Sigmoid colon (tissue), 6 donors: ENCODE measurements at regions not wholly inside any gene's neighbourhood (a gene's known extent, or its start where the extent isn't known, plus 50 kb on each side); places are given as distances from the start of the nearest gene placed in this dataset.
A peak's percentile ranks its signal among the peaks of the same experiment; 100 is the strongest.

Experiments used
- DNase-seq: peaks from one replicate; pipeline ENCODE4 v3.0.0-alpha.2; 2019
- H3K27ac ChIP-seq, 4 donors: fragments of 200-600 bp; sonication (generic); one replicate each; pipeline ENCODE4 v1.5.1; 2016 to 2019; ENCODE audit warnings: mild to moderate bottlenecking in 1 of 4
- H3K27me3 ChIP-seq, 3 donors: fragments of 200-600 bp; sonication (generic); one replicate each; pipeline ENCODE4 v1.5.1; 2019; ENCODE audit warnings: mild to moderate bottlenecking in 1 of 3
- H3K36me3 ChIP-seq, 4 donors: fragments of 200-600 bp; sonication (generic); one replicate each; pipeline ENCODE4 v1.5.1; 2016 to 2019
- H3K4me1 ChIP-seq, 4 donors: fragments of 200-600 bp; sonication (generic); one replicate each; pipeline ENCODE4 v1.5.1; 2017 to 2019
- H3K4me3 ChIP-seq, 4 donors: fragments of 200-600 bp; sonication (generic); one replicate each; pipeline ENCODE4 v1.5.1; 2017 to 2019; ENCODE audit warnings: mild to moderate bottlenecking in 2 of 4, moderate library complexity in 1 of 4
- H3K9me3 ChIP-seq, 4 donors: fragments of 200-600 bp in 3 of 4; sonication (generic) in 3 of 4; one replicate each; pipeline versions ENCODE4 v1.5.1 to v1.6.1; 2013 to 2019
- EP300 ChIP-seq, 4 donors: sonication (generic); formaldehyde crosslinking; IDR thresholded peaks; one replicate each; pipeline ENCODE4 v1.6.1; 2017; ENCODE audit warnings: antibody characterized with exemption in 4 of 4
- POLR2A ChIP-seq, 2 donors: fragments of 450-650 bp; IDR thresholded peaks; one replicate each; pipeline ENCODE4 v1.6.1; 2016; ENCODE audit warnings: antibody characterized with exemption in 2 of 2, mild to moderate bottlenecking in 2 of 2, moderate library complexity in 2 of 2
- POLR2AphosphoS5 ChIP-seq, 4 donors: sonication (generic); formaldehyde crosslinking; IDR thresholded peaks; one replicate each; pipeline ENCODE4 v1.6.1; 2017; ENCODE audit warnings: antibody characterized with exemption in 4 of 4
- WGBS, 2 donors: extraction: QIAGEN DNeasy Blood & Tissue Kit; methylation state at CpG; one replicate each; pipeline ENCODE4 v1.1.7; 2013; 5-methylcytosine and 5-hydroxymethylcytosine counted together
- intact Hi-C: fragments of 100-400 bp; cut with DNase I; formaldehyde crosslinking; loops from one replicate; pipeline ENCODE4 v1.15.1; 2023
- TF ChIP-seq, protein P1 (sequence below), 4 experiments: fragments of 450-650 bp in 3 of 4; fragments of 200-600 bp in 1 of 4; IDR thresholded peaks; one replicate each; pipeline ENCODE4 v1.5.1; 2016 to 2019; ENCODE audit warnings: antibody characterized with exemption in 4 of 4, mild to moderate bottlenecking in 3 of 4, moderate library complexity in 2 of 4
- donor health status: healthy with polysubstance abuse.
- donor health status: healthy.

DNA sequence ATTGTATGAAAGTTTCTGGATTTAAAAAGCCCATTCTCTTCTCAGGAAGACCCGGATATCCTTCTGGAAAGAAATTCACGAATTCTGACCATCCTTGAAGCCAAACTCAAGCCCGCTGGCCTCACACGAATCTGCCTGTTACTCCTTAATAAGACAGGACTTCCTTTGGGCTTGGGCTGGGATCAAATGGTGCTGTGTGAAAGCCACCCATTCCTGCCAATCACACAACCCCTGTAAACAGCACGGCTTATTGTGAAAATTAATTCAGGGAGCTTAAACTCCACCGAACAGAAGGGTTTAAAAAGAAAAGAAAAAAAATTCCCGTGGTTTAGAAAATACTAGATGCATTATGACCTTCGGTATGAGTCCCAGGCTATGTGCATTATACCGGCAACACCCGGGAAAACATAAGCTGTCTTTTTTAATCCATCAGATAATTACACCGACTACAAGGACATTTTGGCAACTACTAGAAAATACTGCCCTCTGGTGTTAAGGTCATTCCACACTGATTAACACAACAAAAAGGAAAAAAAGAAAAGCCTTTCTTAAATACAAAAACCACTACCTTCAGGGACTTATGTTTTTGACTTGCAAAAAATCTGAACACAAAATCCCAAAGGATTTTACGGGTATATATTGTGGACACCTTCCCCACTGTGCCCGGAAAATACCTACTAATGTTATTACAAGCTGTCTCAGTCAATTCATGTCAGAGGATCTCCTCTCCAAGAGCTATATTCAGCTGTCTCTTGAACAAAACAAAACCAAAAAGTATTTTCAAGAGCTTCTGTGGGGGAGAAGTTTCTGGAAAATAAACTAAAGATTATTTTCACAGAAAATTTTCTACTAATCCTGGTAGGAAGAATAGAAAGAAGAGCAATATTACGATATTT is 76.0 kb upstream of the LSM14A start:
- H3K27ac ChIP-seq, result no peak overlapping the region
- H3K4me3 ChIP-seq, result no peak overlapping the region
- H3K4me1 ChIP-seq, result no peaks in the 10 kb centered on the region
- no peaks in the 10 kb centered on the region for H3K9me3 ChIP-seq
- intact Hi-C loops, result loop anchor here (1.0 kb wide), 1 partner anchor 318 kb away; no protein-coding TSS in a partner anchor
- DNase-seq, result no peak
- 29% methylated on average over 14 of the region's 14 CpGs for WGBS, 2 donors
- no peak for TF ChIP-seq POLR2AphosphoS5 (IDR thresholded peaks at IDR 0.05)
- TF ChIP-seq, protein P1, sequence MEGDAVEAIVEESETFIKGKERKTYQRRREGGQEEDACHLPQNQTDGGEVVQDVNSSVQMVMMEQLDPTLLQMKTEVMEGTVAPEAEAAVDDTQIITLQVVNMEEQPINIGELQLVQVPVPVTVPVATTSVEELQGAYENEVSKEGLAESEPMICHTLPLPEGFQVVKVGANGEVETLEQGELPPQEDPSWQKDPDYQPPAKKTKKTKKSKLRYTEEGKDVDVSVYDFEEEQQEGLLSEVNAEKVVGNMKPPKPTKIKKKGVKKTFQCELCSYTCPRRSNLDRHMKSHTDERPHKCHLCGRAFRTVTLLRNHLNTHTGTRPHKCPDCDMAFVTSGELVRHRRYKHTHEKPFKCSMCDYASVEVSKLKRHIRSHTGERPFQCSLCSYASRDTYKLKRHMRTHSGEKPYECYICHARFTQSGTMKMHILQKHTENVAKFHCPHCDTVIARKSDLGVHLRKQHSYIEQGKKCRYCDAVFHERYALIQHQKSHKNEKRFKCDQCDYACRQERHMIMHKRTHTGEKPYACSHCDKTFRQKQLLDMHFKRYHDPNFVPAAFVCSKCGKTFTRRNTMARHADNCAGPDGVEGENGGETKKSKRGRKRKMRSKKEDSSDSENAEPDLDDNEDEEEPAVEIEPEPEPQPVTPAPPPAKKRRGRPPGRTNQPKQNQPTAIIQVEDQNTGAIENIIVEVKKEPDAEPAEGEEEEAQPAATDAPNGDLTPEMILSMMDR (IDR thresholded peaks at IDR 0.05), result peak; percentile 52 to 64 (median 57)
- H3K27me3 ChIP-seq, result no peaks in the 10 kb centered on the region
- H3K36me3 ChIP-seq, result no peaks in the 10 kb centered on the region

DNA sequence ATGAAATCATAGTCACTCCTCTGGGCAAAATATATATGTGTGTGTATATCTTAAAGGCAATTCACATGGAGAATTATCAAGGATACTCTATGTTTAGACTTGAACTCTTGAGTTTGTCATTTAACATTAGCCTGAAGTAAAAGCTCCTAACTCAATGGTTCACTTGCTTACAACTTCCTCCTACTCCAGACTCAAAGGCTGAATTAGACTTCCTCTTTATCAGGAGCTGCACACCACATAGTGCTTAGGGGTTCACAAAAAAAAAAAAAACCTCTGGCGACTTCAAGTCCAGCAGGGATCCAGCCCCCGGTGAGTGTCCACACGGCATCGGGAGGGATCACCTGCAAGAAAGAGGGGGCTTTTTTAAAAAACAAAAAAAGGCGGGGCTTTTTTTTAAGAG is 68.2 kb upstream of the LSM14A start:
- Histone ChIP-seq H3K4me3 (no peak overlapping the region), H3K36me3 (no peaks in the 10 kb centered on the region), H3K9me3 (no peaks in the 10 kb centered on the region), H3K27ac (no peak overlapping the region), H3K4me1 (no peaks in the 10 kb centered on the region), H3K27me3 (no peaks in the 10 kb centered on the region)
- WGBS, 2 donors, result 38 to 70% methylated on average over 5 of the region's 5 CpGs
- intact Hi-C loops, result no loop called here
- no peak for DNase-seq
- no peak for TF ChIP-seq EP300 (IDR thresholded peaks at IDR 0.05)
- TF ChIP-seq, protein P1 (IDR thresholded peaks at IDR 0.05), result no peak
- no peak for TF ChIP-seq POLR2A (IDR thresholded peaks at IDR 0.05)
- TF ChIP-seq POLR2AphosphoS5 (IDR thresholded peaks at IDR 0.05), result no peak

DNA sequence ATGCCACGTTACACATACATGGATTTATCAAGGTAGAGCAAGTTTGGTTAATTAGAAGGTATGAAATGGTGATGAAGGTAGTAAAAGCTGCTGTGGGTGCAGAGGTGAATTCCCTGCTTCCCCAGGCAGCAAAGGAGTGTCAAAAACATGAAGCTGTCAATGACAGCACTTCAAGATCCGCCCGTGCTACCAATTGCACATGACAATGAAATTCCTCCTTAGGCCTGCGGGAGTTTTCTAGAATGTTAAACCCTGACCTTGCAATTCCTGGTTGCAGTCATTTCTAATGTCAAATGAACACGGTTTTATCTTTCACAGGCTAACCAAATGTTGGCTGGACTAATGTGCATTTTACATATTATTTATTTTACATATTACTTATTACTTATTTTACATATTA is 67.7 kb upstream of the LSM14A start:
- no peak for TF ChIP-seq EP300 (IDR thresholded peaks at IDR 0.05)
- no peak for TF ChIP-seq POLR2A (IDR thresholded peaks at IDR 0.05)
- TF ChIP-seq, protein P1 (IDR thresholded peaks at IDR 0.05), result no peak
- no peak for TF ChIP-seq POLR2AphosphoS5 (IDR thresholded peaks at IDR 0.05)
- Histone ChIP-seq H3K36me3 (no peaks in the 10 kb centered on the region), H3K4me1 (no peaks in the 10 kb centered on the region), H3K4me3 (no peak overlapping the region), H3K27ac (no peak overlapping the region), H3K9me3 (no peaks in the 10 kb centered on the region), H3K27me3 (no peaks in the 10 kb centered on the region)
- 37 to 43% methylated on average over 5 of the region's 5 CpGs for WGBS, 2 donors
- no peak for DNase-seq
- intact Hi-C loops, result no loop called here

DNA sequence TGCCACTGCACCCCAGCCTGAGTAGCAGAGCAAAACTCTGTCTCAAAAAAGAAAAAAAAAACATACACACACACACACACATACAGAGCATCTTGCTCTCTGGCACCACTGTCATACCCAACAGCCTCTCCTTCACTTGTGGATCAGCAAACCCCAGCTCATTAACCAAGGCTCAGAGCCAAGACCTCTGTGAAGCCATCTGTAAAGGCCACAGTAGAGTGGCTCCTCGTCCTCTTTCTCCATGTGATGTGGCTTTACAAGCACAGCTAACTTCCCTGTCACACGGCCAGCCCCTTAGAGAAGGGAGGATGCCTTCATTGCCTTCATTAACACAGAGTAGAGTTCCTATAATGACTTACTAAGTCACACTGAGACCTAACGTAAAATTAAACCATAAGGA is 62.7 kb upstream of the LSM14A start:
- 15 to 27% methylated on average over 3 of the region's 3 CpGs for WGBS, 2 donors
- Histone ChIP-seq H3K36me3 (no peaks in the 10 kb centered on the region), H3K27ac (no peak overlapping the region), H3K4me3 (no peak overlapping the region), H3K4me1 (no peaks in the 10 kb centered on the region), H3K27me3 (no peaks in the 10 kb centered on the region), H3K9me3 (no peaks in the 10 kb centered on the region)
- no peak for DNase-seq
- TF ChIP-seq POLR2AphosphoS5 (IDR thresholded peaks at IDR 0.05) (no peak), POLR2A (IDR thresholded peaks at IDR 0.05) (no peak), EP300 (IDR thresholded peaks at IDR 0.05) (no peak)
- TF ChIP-seq, protein P1 (IDR thresholded peaks at IDR 0.05), result no peak
- intact Hi-C loops, result no loop called here
